ENCODE measurements at regions not wholly inside any gene's neighbourhood (a gene's known extent, or its start where the extent isn't known, plus 50 kb on each side); places are given as distances from the start of the nearest gene placed in this dataset.

- DNase-seq = no peak
Observed at GRCh38 chr1:188350104-188350503, 1521.4 kb downstream of the PLA2G4A start.

DNA sequence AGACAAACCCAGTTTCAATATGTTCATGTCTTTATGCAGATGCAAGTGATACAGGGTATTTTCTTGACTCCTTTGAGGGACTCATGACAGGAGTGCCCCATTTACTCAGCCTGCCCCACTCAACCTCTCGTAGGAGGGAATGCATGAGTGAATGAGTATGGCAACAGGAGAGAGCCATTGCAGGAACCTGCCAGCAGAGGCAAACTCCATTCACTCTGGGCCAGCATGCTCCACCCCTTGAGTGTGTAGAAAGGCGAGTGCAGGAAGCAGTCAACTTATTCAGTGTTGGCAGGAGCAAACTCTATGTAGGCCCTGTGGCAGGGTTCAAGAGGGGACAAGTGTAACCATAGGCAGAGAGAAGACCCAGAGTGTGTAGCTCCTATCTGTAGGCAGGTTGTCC, 1526.3 kb downstream of the PLA2G4A start:
- DNase-seq = no peak

DNA sequence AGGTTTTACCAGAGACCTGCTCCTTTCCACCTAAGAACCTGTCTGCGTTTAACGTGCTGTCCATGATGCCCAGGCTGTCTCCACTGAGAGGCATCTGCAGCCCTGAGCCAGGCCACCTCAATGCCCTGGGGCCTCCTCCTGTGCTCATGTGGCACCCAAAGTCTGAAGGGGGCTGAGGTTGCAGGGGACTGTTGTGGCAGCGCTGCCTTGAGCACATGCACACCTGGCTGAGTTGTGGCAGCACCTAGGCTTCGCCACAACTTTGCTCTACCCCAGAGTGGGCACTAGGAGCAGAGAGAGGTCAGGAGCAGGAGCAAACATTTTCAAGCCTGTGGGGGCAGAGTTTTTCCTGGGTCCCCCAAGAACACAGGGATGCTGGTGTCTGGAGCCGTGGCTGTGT, 1527.1 kb downstream of the PLA2G4A start:
- DNase-seq = no peak

- no peak for DNase-seq
Observed at GRCh38 chr1:188359315-188359714, 1530.6 kb downstream of the PLA2G4A start.

GRCh38 chr1:188363943-188364342, 1535.2 kb downstream of the PLA2G4A start:
- no peak for DNase-seq

- DNase-seq = no peak
Observed at GRCh38 chr1:188364927-188365449, 1536.2 kb downstream of the PLA2G4A start.

DNA sequence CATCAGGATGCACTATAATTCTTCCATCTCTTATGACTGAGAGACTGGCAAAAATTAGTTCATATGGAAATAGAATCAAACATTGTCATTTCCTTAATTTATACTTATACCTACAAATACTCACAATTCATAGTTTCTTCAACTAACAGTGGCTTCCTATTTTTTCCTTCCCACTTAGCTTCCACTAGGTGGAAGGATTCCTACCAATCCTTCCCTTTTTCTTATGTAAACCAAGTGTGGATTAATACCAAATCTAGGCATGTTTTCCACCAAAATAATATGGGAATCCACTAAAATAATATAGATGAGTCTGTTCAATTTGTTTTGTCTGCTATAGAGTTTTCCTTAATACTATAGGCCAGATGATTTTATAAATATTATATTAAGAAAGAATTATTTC, 1537.1 kb downstream of the PLA2G4A start:
- DNase-seq = no peak

DNA sequence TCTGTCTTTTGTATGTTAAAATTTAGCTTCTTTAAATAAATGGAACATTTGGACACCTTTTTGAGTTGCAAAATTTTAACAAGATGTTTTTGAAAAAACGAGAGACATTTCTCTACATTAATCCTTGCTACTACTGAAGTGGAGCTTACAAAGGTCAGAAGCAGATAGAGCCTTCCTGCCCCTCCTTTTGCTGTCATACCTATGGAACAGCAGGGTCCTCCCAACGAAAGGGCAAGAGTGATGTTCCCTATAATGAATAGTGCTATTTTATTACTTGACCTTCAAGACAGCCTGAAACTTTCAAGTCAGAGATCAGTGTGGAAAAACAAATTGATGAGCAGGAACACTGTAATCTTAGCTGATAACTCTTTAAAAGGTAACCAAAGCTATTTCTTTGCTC, 1538.9 kb downstream of the PLA2G4A start:
- no peak for DNase-seq

DNA sequence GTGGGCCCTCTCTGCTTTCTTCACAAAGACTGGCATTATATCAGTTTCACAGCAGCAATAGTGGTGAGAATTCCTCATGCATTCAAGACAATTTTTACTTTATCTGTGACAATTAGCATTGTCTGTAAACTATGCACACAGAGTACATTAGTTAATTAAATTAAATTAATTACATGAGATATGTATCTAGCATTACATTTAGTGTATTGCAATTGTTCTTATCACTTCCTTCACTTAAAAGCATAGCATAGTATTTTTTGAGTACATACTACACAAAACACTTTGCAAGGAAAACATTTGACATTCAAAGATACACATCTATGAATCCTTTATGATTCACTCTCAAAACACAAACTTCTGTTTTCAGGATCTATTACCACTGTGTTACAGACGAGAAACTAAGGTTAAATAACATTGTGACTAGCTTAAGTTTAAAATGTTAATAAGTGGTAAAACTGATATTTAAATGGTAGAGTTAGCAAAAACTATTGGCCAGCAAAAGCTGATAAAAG, 1542.6 kb downstream of the PLA2G4A start:
- DNase-seq = no peak

- DNase-seq = no peak
Observed at GRCh38 chr1:188372821-188373220, 1544.1 kb downstream of the PLA2G4A start.

DNA sequence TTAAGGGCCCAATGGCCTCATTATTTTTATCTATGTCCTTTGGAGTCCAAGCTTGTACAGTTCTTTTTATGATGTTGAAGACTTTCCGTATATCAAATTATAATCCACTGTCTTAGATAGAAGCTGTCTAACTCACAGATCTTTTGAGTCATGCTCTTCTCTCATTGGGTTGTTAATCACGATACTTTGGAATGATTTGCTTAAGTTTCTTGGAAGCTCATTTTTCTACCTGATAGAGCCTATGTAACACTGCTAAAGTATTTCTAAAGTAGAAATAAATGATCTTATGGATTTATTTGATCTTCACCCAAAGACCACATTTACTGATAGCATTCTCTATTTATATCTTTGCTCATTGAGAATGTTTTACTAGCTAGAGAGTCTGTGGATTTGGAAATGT, 1554.1 kb downstream of the PLA2G4A start:
- DNase-seq = no peak

GRCh38 chr1:188386161-188386560, 1557.4 kb downstream of the PLA2G4A start:
- DNase-seq = no peak

DNA sequence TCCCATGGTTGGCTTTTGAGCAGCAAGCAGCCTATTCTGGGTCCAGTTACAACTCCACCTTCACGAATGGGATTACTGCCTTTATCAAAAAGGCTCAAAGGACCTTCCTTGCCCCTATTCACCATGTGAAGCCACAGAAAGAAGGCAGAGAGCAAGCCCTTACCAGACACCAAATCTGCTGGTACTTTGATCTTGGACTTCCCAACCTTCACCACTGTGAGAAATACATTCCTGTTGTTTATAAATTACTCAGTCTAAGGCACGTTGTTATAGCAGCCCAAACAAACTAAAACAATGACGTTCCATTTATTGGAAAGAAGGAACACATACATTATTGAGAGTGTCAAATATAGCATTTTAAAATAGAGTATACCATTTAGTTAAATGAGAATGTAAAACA, 1557.9 kb downstream of the PLA2G4A start:
- no peak for DNase-seq

DNA sequence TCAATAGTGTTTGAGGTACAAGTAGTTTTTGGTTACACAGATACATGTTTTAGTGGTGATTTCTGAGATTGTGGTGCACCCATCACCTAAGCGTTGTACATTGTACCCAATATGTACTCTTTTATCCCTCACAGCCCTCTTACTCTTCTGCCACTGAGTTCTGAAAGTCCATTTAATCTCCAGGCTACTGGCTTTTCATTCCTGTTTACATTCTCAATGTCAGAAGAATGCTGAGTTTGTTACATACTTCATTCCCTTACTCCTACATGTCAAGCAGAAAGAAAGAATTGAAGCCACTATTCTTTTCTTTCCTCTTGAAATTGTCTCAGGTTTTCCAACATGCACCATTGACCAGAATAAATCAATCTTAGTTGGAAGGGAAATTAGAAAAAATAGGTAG, 1565.9 kb downstream of the PLA2G4A start:
- no peak for DNase-seq

- DNase-seq = no peak
Observed at GRCh38 chr1:188397521-188397920, 1568.8 kb downstream of the PLA2G4A start.

DNA sequence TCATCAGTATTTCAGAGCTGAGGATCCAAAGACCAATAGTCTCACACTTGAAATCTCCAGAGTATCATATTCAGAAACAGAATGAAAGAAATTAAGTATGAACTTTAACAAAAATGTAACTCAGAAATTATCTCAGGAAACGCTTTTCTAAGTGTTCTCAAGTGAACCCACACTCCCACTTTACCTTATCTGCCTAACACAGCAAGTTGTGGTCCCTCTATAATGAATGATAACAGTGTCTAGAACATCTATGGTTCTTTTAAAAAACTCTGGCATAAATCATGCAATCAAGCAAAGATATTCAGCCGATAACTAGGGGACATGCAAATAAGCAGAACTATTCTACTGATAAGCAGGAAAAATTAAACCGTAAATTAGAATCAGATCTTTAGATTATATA, 1574.2 kb downstream of the PLA2G4A start:
- no peak for DNase-seq

DNA sequence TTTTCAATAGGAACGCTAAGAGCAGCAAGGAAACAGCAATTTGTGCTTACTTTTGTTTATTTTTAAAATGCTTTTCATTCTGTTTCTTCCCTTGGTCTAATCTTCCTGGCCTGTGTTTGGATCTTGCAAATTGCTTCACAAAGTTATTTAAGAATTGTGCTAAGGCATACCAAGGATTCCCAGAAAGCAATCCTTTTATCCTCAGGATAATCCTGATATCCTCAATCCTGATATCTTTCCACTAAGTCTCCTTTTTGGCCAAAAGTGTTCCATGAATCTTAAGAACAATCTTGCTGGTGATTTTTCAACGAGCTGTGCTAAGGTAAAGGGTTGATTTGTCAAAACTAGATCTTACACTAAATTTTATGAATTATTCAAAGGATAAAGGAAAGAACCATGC, 1577.9 kb downstream of the PLA2G4A start:
- no peak for DNase-seq

GRCh38 chr1:188420177-188420576, 1591.4 kb downstream of the PLA2G4A start:
- DNase-seq = no peak

GRCh38 chr1:188423073-188423472, 1594.3 kb downstream of the PLA2G4A start:
- no peak for DNase-seq

GRCh38 chr1:188424176-188424575, 1595.4 kb downstream of the PLA2G4A start:
- DNase-seq = no peak

DNA sequence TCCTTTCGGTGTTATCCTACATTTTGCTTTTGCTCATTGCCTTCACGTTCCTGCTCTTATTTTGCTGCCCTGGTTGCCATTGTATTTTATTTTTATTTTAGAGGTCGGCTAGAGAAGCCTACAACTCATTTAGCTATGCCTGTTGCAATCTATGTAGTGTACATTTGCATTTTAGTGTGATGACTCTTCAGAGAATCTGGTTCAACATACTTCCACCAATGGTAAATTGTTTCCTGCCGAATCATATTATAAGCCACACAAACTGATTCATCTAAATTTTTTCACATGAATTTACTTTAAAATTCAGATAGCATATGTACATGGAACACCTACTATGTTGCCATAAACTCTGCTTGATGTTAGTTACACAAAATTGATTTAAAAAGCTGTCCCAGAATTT, 1596.9 kb downstream of the PLA2G4A start:
- no peak for DNase-seq

DNA sequence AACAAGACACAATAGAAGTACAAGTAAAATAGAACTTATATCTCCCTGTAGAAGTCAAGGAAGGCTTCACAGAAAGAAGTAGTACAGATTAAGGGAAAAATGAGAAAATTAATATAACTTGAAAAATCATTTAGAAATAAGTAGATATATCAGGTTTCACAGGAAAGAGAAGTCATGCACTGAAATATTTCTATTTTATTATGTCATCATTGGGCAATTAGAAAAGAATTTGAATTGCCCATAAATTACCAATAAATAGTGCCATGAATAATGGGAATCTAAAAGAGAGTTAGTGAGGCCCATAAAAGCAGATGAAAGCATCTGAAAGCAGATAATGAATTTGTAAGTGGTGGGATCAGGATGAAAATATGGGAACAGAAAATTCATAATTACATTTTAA, 1597.8 kb downstream of the PLA2G4A start:
- no peak for DNase-seq

- DNase-seq = no peak
Observed at GRCh38 chr1:188427642-188428041, 1598.9 kb downstream of the PLA2G4A start.

GRCh38 chr1:188429386-188429785, 1600.6 kb downstream of the PLA2G4A start:
- DNase-seq = no peak

DNA sequence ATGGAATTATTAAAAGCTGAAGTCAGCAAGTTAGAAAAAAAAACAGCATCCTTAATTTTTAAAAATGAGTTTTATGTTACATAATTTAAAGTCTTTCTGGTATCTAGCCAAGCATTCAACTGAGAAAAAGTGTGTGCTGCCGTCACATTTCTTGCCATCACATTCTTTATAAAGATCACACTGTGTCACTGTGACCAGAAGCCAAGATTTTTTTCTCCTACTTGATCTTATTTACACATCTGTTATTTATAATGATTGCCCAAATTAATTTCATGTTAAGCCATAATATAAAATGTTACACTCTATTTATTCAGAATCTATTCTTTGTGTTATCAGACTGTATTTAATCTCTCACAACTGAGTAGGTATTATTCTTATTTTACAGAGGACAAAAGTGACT, 1603.7 kb downstream of the PLA2G4A start:
- no peak for DNase-seq

Data from skin of body (tissue), 1 donor.